GM06990 (cell line): ENCODE measurements at regions not wholly inside any gene's neighbourhood (a gene's known extent, or its start where the extent isn't known, plus 50 kb on each side); places are given as distances from the start of the nearest gene placed in this dataset.

Experiments used
- DNase-seq: peaks from one replicate; pipeline ENCODE4 v3.0.0-alpha.2; 2011; ENCODE audit not compliant: insufficient read length; ENCODE audit errors: extremely low read depth
- H3K27me3 ChIP-seq: replicated peaks from 2 replicates; pipeline ENCODE4 v1.6.0; 2011; ENCODE audit warnings: low read length; ENCODE audit not compliant: control insufficient read depth, insufficient read depth
- H3K36me3 ChIP-seq: 2 replicates; pipeline ENCODE4 v1.5.1; 2011; ENCODE audit warnings: low read length; ENCODE audit not compliant: control insufficient read depth, insufficient read depth
- H3K4me3 ChIP-seq: replicated peaks from 2 replicates; pipeline ENCODE4 v1.5.1; 2011; ENCODE audit warnings: low read depth, mild to moderate bottlenecking, control low read depth, low read length
- TF ChIP-seq, protein P1 (sequence below): IDR thresholded peaks from 2 replicates; pipeline ENCODE4 v1.5.1; 2011; ENCODE audit warnings: low read length, control low read depth, mild to moderate bottlenecking, inconsistent platforms; ENCODE audit not compliant: insufficient read depth, poor library complexity, severe bottlenecking

DNA sequence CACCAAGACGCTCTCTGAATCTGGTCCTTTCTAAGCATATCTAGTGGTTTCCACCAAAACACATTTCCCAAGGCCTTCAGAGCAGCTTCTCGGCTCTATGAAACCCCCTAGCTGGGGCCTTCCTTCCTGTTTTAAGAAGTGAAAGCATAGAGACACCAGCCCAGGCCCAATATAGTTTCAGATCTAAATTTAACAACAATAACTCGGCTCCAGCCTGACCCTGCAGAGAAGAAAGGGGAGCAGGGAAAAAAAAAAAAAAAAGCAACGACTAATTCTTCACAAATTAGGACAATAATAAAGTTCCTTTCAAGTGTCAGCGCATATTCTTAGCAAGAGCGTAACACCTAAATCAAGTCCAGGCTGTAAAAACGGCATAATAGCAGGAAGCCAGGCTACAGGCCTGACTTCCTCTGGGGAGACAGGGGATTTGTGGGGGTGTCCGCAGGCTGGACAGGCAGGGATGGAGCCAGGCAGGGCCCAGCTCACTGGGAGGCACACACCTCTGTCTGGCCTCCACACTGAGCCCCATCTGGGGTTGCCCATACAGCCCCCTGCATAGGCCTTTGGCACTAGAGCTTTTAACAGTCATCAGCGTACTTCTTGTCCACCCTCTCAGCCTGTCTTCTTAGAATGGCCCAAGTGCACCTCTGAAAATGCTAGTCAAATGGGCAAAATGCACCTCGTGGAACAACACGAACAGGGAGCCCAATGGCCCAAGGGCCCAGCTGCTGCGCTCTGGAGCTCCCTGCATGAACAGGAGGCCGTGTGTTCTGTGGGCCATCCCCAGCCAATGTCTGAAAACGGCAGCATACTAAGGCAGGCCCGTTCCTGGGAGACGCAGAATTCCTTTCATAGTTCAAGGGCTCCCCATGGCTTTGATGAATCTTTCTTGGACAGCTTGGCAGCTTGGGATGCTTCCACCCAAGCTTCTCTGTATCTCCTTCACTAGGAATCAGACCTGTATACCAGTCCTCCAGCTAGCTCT lies 772.9 kb downstream of the MED13L start:
- no peaks in the 10 kb centered on the region for H3K27me3 ChIP-seq
- DNase-seq: peak; percentile 62
- H3K36me3 ChIP-seq: no peaks in the 10 kb centered on the region
- TF ChIP-seq, protein P1, sequence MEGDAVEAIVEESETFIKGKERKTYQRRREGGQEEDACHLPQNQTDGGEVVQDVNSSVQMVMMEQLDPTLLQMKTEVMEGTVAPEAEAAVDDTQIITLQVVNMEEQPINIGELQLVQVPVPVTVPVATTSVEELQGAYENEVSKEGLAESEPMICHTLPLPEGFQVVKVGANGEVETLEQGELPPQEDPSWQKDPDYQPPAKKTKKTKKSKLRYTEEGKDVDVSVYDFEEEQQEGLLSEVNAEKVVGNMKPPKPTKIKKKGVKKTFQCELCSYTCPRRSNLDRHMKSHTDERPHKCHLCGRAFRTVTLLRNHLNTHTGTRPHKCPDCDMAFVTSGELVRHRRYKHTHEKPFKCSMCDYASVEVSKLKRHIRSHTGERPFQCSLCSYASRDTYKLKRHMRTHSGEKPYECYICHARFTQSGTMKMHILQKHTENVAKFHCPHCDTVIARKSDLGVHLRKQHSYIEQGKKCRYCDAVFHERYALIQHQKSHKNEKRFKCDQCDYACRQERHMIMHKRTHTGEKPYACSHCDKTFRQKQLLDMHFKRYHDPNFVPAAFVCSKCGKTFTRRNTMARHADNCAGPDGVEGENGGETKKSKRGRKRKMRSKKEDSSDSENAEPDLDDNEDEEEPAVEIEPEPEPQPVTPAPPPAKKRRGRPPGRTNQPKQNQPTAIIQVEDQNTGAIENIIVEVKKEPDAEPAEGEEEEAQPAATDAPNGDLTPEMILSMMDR: no peak
- no peak overlapping the region for H3K4me3 ChIP-seq

- TF ChIP-seq, protein P1: no peak
- no peak for DNase-seq
- no peaks in the 10 kb centered on the region for H3K27me3 ChIP-seq
- H3K36me3 ChIP-seq: no peaks in the 10 kb centered on the region
- H3K4me3 ChIP-seq: no peak overlapping the region
Measured at GRCh38 chr12:115500872-115501271, 776.6 kb downstream of the MED13L start.

DNA sequence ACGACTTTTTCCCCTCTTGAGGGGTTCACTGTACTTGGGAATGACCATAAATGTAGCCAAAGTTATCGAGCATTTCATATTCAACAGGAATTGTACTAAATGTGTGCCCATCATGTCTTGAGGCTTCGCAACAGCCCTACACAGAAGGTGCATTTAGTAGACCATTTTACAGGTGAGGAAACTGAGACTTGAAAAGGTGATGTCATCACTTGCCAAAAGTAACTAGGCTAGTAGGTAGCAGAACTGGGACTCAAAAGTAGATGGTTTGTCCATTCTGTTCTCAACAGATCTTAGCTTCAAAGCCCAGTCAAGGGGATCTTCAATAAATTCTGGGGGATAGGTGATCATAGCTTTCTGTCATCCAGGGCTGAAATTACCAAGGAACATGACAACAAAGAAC lies 782.2 kb downstream of the MED13L start:
- no peaks in the 10 kb centered on the region for H3K36me3 ChIP-seq

DNA sequence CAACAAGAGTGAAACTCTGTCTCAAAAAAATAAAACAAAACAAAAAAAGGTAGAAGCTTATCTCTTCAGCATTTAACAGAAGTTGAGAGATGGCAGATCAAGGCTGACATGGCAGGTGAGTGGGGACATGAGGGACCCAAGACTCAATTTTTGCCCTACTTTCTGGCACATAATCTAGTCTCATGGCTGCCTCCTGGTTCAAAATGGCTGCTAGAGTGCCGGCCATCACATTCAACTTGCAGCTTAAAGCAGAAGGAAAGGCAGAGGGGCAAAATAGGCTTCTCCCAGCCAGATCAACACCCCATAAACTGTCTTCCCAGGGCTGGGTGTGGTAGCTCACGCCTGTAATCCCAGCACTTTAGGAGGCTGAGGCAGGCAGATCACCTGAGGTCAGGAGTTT lies 784.9 kb downstream of the MED13L start:
- H3K27me3 ChIP-seq: no peaks in the 10 kb centered on the region
- TF ChIP-seq, protein P1: no peak
- DNase-seq: no peak
- no peak overlapping the region for H3K4me3 ChIP-seq
- no peaks in the 10 kb centered on the region for H3K36me3 ChIP-seq

More for the DNA sequence above, 782.2 kb downstream of the MED13L start:
- TF ChIP-seq, protein P1: no peak
- Histone ChIP-seq H3K4me3 (no peak overlapping the region), H3K27me3 (no peaks in the 10 kb centered on the region)
- no peak for DNase-seq

DNA sequence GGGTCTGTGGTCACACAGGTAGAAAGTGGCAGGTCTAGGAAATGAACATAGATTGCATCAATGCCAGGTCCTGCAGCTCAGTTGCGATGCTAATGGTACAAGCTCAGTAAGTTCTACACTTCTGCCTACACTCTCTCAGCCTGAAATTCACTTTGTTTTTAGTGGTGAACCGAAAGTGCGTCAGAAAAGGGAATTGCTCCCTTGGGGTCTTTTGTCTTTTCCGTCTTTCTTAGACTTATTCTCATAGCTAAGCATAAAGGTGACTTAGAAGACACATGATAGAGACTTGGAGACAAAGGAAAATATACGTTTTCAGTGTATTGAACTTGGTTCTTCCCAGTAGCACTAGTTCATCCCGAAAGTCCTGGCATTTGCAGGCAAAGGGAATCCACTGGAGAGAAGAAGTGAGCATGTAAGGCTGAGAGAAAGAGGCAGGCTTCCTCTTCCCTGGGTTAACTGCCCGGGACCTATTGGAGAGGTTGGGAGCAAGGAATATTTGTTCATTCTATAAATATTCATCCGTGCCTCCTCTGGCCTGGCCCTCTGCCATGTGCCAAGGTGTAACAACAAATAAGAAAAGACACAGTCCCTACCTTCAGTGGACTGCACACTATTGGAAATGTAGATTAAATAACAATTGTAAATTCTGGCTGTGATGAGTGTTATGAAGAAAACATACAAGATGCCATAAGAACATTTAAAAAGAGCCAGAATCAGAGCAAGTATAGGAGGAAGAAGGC lies 785.8 kb downstream of the MED13L start:
- Histone ChIP-seq H3K27me3 (no peaks in the 10 kb centered on the region), H3K36me3 (no peaks in the 10 kb centered on the region), H3K4me3 (no peak overlapping the region)
- no peak for DNase-seq
- TF ChIP-seq, protein P1: no peak
